Urinary bladder (tissue), 3 donors: ENCODE measurements at regions not wholly inside any gene's neighbourhood (a gene's known extent, or its start where the extent isn't known, plus 50 kb on each side); places are given as distances from the start of the nearest gene placed in this dataset.

Experiments used
- DNase-seq: peaks from one replicate; pipeline ENCODE4 v3.0.0-alpha.2; 2015; ENCODE audit errors: extremely low spot score
- H3K27ac ChIP-seq: one replicate; pipeline ENCODE4 v1.5.1; 2013; ENCODE audit warnings: low read depth, mild to moderate bottlenecking, moderate library complexity
- H3K36me3 ChIP-seq: one replicate; pipeline ENCODE4 v1.6.1; 2013; ENCODE audit warnings: mild to moderate bottlenecking, moderate library complexity; ENCODE audit not compliant: insufficient read depth
- H3K4me1 ChIP-seq: one replicate; pipeline ENCODE4 v1.6.1; 2013; ENCODE audit warnings: mild to moderate bottlenecking, moderate library complexity; ENCODE audit not compliant: insufficient read depth
- H3K4me3 ChIP-seq: one replicate; pipeline ENCODE4 v1.5.1; 2013; ENCODE audit warnings: low read depth, low read length
- WGBS: extraction: QIAGEN DNeasy Blood & Tissue Kit; methylation state at CpG from one replicate; pipeline ENCODE4 v1.1.7; 2013; 5-methylcytosine and 5-hydroxymethylcytosine counted together
- donor health status: healthy with polysubstance abuse.
- donor health status: healthy.

DNA sequence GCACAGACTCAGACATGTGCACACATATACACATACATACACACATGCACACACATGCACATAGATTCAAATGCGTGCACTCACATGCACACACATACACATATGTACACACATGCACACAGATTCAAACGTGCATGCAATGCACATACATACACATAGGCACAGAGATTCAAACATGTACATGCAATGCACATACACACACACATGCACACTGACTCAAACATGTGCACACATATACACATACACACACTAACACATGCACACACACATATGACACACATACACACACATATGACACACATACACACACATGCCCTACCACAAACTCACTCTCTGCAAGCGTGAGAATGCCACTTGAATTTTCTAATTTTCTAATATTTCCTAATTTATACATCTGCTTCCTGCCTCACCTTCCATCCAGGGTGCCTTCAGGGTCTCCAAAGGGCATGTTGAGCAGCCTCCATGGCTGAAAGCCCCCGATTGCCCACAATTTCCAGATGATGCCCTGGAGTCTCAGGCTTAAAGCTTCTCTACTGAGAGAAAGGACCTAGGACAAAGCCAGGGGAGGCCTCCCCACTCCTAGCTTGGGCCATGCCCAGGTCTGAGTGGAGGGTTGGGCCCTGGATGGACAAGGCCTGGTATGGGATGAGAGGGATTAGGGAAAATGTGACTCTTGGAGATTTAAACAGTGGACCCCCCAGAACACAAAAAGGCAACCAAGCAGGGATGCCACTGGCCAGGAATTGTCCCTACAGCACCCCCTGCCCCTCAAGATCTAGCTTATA is 487.1 kb downstream of the TCERG1L start:
- WGBS, result 87% methylated on average over 4 of the region's 4 CpGs
- no peak overlapping the region for H3K27ac ChIP-seq
- DNase-seq, result no peak
- H3K36me3 ChIP-seq, result no peaks in the 10 kb centered on the region
- H3K4me3 ChIP-seq, result no peak overlapping the region
- no peaks in the 10 kb centered on the region for H3K4me1 ChIP-seq

DNA sequence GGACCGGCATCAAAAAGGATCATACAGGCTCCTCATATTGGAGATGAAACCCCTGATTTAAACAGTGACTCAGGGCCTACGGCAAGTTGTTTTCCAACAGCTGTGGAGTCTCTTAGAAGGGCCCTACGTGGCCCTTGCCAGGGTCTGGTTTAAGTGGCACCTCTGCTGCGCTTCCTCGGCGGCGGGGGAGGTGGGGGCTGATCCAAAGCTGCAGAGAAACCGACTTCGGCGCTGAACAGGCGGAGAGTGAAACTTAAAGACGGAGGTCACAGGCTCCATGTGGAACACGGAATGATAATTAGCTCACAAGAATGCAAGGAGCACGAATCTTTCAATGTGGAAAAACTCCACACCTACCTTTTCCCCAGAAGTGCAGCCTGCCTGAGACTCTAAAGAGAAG is 477.9 kb downstream of the TCERG1L start:
- Histone ChIP-seq H3K36me3 (no peaks in the 10 kb centered on the region), H3K4me1 (no peaks in the 10 kb centered on the region), H3K4me3 (no peak overlapping the region), H3K27ac (no peak overlapping the region)
- 88% methylated on average over 14 of the region's 14 CpGs for WGBS
- no peak for DNase-seq

DNA sequence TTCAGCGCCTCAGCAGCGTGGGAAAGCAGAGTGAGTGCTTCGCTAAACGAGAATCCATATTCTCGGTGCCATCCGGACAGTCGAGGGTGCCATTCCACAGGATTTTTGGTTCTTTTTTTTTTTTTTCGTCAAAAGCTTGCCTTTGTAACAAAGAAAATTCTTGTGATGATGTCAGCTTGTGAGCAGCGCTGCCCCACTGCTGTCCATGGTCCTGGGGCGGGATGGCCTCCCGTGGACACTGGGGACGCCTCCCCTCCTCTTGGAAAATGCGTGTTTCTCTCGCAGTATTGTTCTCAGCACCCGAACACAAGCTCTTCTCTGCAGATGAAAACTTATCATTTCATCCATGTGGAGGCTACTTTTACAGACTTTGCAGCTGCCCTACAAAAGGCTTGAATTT is 477.4 kb downstream of the TCERG1L start:
- no peaks in the 10 kb centered on the region for H3K4me1 ChIP-seq
- H3K36me3 ChIP-seq, result no peaks in the 10 kb centered on the region
- H3K27ac ChIP-seq, result no peak overlapping the region
- H3K4me3 ChIP-seq, result no peak overlapping the region
- DNase-seq, result no peak
- 63% methylated on average over 15 of the region's 15 CpGs for WGBS

DNA sequence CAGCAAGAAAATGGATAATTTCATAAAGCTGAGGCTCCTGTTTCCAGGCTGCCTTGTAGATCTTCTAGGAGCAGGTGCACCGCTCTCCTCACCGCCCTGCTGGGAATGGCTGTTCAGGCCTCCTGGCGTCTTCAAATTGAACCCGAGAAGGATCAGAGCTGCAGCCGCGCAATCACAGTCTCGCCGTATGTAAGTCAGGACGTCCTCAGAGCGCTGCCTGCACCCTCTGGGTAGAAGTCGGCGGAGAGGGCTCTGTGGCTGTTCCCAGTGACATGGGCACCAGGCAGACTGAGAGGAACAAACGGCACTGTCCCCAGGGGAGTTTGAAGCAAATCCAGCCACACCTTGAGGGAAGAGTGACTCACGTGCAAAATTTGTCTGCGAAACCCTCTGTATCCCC is 476.9 kb downstream of the TCERG1L start:
- Histone ChIP-seq H3K4me3 (no peak overlapping the region), H3K27ac (no peak overlapping the region), H3K36me3 (no peaks in the 10 kb centered on the region), H3K4me1 (no peaks in the 10 kb centered on the region)
- WGBS, result 92% methylated on average over 15 of the region's 15 CpGs
- DNase-seq, result no peak

DNA sequence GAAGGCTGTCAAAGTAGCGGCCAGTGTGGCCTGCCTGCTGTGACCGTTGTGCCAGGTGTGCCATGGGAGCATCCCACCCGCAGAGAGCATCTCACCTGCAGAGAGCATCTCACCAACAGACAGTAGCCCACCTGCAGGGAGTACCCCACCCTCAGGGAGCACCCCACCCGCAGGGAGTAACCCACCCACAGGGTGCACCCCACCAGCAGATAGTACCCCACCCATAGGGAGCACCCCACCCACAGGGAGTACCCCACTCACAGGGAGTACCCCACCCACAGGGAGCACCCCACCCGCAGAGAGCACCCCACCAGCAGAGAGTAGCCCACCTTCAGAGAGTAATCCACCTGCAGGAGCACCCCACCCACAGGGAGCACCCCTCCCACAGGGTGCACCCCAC is 476.5 kb downstream of the TCERG1L start:
- Histone ChIP-seq H3K27ac (no peak overlapping the region), H3K36me3 (no peaks in the 10 kb centered on the region), H3K4me1 (no peaks in the 10 kb centered on the region), H3K4me3 (no peak overlapping the region)
- WGBS, result 95% methylated on average over 5 of the region's 5 CpGs
- DNase-seq, result no peak

DNA sequence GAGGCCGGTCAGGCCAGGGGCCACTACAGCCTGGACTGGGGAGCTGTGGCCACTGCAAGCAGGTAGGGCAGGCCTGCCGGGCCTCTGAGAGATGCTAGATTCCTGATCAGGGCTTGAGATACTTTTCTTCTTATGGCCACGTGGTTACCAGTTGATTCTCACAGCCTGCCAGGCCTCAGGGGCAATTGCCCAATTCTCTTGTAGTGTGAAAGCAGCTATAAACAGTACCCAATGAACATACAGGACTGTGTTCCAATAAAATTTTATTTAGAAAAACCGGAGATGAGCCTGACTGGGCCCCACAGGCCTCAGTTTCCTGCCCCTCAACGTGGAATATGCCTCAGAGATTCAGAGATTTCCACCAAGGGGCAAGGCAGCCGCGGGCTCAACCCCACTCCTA is 475.2 kb downstream of the TCERG1L start:
- Histone ChIP-seq H3K4me1 (no peaks in the 10 kb centered on the region), H3K36me3 (no peaks in the 10 kb centered on the region), H3K4me3 (no peak overlapping the region), H3K27ac (no peak overlapping the region)
- DNase-seq, result no peak
- WGBS, result 76% methylated on average over 7 of the region's 7 CpGs

DNA sequence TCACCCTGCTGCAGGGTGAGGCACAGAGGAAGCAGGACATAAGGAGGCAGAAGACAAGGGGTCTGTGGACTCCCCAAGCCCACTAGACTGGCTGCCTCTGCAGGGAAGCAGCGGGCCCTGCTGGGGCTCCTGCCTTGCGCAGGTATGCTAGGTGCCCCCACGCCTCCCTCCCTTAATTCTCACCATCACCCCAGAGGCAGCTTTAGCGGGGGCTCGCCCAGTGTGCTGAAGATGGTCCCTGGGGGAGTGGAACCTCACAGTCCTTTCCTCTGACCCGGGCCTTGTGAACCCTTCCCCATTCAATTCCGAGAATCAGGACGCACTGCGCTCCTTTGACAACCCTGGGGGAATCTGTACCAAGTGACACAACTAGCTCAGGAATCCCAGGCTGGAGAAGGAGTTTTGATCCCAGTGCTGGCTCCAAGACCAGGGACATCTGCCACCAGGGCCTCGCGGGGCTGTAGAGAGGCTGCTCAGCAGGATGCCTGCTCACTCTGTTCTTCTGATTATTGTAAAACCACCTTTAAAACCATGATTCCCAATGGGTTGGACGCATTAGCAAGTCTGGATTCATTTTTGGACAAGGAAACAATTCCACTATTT is 468.4 kb downstream of the TCERG1L start:
- Histone ChIP-seq H3K36me3 (no peaks in the 10 kb centered on the region), H3K27ac (no peak overlapping the region), H3K4me1 (no peaks in the 10 kb centered on the region), H3K4me3 (no peak overlapping the region)
- WGBS, result 91% methylated on average over 12 of the region's 12 CpGs
- DNase-seq, result no peak

DNA sequence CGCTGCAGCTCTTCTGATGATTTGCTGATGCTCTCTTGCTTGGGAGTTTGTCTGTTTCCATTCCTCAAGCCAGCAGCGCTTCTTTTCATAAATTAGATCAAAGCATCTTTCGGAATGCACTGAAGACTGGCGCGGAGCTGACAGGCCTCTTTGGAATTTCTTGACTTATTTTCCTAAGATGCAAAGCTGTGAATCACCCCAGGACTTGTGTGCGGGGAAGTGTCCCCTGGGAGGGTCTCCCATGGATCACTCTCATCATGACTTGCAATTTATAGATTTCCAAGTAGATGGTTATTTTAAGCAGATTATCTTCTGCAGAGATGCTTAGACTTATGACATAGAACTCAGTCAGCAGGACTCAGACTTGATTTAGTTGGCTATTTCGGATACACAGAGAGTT is 467.2 kb downstream of the TCERG1L start:
- 79% methylated on average over 7 of the region's 7 CpGs for WGBS
- H3K36me3 ChIP-seq, result no peaks in the 10 kb centered on the region
- no peaks in the 10 kb centered on the region for H3K4me1 ChIP-seq
- no peak overlapping the region for H3K27ac ChIP-seq
- no peak overlapping the region for H3K4me3 ChIP-seq
- DNase-seq, result no peak

DNA sequence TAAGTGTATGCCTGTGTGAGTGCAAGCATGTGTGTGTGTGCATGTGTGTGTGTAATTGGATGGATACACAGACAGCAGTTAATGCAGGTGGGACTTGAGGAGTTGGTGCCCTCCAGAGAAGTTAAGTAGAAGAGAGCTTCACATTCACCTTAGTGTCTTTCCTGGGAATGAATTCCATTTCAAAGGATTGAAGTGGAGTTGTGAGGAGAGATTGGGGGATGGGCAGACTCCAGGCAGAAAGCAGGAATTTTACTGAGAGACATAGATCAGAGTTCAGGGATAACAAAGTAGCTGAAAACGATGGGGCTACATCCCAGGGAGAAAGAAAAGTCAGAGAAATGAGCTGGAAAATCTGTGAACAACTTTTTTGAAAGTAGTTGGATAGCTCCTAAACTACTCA is 464.4 kb downstream of the TCERG1L start:
- Histone ChIP-seq H3K4me3 (no peak overlapping the region), H3K27ac (no peak overlapping the region), H3K36me3 (no peaks in the 10 kb centered on the region), H3K4me1 (no peaks in the 10 kb centered on the region)
- DNase-seq, result no peak
- WGBS, result 13% methylated on average over 1 of the region's 1 CpG

DNA sequence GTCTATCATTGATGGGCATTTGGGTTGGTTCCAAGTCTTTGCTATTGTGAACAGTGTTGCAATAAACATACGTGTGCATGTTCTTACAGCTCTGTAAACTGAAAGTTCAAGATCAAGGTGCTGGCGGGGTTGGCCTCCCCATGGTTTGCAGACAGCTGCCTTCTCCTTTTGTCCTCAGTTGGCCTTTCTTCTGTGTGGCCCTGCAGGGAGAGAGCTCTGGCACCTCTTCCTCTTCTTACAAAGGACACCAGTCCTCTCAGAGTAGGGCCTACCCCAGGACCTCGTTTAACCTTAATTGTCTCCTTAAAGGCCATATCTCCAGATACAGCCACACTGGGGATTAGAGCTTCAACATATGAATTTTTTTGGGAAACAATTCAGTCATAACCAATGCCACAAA is 462.7 kb downstream of the TCERG1L start:
- no peaks in the 10 kb centered on the region for H3K4me1 ChIP-seq
- DNase-seq, result no peak
- no peak overlapping the region for H3K4me3 ChIP-seq
- H3K36me3 ChIP-seq, result no peaks in the 10 kb centered on the region
- H3K27ac ChIP-seq, result no peak overlapping the region
- 80% methylated on average over 3 of the region's 3 CpGs for WGBS

DNA sequence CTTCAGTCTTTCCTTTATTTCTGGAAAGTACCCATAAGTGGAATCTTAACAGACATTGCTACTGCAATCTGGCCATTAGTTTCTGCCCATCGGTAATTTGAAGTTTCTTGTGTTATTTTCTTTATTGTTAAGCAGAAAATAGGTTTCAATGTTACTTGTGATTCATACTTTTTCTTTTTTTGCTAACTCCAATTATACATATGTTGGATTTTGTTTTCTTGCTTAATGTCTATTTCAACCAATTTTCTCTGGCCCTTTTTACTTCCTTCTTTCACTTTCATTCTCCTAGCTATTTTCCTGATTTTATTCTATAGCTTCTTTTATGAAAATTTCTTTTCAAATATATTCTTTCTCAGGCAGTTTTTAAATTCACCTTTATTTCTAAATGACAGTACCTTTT is 457.4 kb downstream of the TCERG1L start:
- Histone ChIP-seq H3K36me3 (no peaks in the 10 kb centered on the region), H3K27ac (no peak overlapping the region), H3K4me1 (no peaks in the 10 kb centered on the region), H3K4me3 (no peak overlapping the region)
- WGBS, result 73% methylated on average over 1 of the region's 1 CpG
- DNase-seq, result no peak

DNA sequence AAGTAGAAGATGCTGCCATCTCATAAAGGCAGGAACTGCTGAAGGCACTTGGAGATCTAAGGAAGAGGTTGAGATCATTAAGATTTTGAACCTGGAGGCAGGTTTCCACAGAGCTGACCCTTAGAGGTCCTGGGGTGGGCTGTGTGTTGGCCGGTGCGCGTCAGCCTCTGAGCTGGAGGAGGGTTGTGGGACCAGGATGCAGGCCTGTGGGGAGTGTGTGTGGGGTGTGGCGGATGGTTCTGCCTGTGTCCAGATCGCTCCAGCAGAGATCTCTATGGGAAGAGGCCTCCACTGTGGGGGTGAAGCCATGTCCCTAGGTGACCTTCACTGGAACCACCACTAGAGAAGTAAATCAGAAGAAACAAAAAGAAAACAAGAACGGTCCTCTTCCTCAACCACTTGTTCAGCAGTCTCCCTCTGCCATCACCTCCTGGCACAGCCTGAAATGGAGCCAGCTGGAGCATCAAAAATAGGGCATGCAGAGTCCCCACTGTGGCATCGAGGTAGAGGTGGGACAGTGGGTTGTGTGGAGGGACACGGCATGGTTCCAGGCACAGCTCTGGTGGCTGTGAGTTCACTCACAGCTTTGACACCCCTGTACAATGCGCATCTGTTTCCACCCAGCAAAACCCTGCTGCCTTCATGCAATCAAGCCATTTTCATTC is 453.8 kb downstream of the TCERG1L start:
- no peaks in the 10 kb centered on the region for H3K4me1 ChIP-seq
- H3K4me3 ChIP-seq, result no peak overlapping the region
- no peak overlapping the region for H3K27ac ChIP-seq
- WGBS, result 88% methylated on average over 9 of the region's 9 CpGs
- H3K36me3 ChIP-seq, result no peaks in the 10 kb centered on the region
- no peak for DNase-seq

DNA sequence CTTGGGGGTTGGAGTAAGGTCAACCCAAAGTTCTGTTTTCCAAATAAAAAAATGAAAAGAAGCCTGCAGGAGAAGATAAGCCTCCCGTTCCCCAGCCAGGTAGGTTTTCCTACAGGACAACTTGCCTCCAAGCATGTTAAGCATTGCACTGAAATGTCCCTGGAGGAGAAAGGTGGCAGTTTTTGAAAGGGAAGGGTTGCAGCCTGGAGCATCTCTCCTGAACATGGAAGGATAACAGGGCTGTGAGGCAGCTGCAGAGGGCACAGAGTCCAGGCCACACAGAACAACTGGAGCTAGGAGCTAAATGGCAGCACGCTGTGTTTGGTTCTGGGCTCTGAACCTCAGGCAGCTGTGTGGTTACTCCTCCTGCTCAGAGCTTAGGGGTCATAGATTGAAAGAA is 452.9 kb downstream of the TCERG1L start:
- Histone ChIP-seq H3K36me3 (no peaks in the 10 kb centered on the region), H3K4me1 (no peaks in the 10 kb centered on the region), H3K4me3 (no peak overlapping the region), H3K27ac (no peak overlapping the region)
- DNase-seq, result no peak
- WGBS, result 55% methylated on average over 2 of the region's 2 CpGs

DNA sequence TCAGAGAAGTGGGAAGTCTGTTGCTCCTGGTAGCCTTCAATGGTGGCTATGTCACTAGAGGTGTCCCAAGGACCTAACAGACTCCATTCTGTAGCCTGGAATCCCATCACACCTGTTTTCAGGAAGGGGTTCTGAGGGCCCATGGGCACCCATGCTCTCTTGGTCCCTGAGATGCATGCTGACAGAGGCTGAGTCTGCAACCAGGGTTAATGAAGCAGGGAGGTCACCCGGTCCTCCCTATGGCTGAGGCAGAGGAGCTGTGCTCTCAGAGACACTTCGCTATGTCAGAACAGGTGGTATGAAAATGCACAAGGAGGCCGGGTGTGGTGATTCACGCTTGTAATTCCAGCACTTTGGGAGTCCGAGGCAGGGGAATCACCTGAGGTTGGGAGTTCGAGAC is 452.1 kb downstream of the TCERG1L start:
- Histone ChIP-seq H3K36me3 (no peaks in the 10 kb centered on the region), H3K4me3 (no peak overlapping the region), H3K27ac (no peak overlapping the region), H3K4me1 (no peaks in the 10 kb centered on the region)
- no peak for DNase-seq
- WGBS, result 86% methylated on average over 6 of the region's 6 CpGs
